SU-DHL-6 (cell line): ENCODE measurements at regions not wholly inside any gene's neighbourhood (a gene's known extent, or its start where the extent isn't known, plus 50 kb on each side); places are given as distances from the start of the nearest gene placed in this dataset.

ENCODE experiments used
- H2AFZ ChIP-seq: fragments of 200-600 bp; sonication (generic); 2 replicates; pipeline ENCODE4 v1.6.1; 2014; ENCODE audit warnings: low read depth, mild to moderate bottlenecking, moderate library complexity, mixed read lengths, antibody characterized with exemption, low read length; ENCODE audit not compliant: severe bottlenecking
- H3F3A ChIP-seq: fragments of 200-600 bp; shearing (Covaris generic); 2 replicates; pipeline ENCODE4 v1.6.0; 2016; ENCODE audit warnings: antibody characterized with exemption, mild to moderate bottlenecking; ENCODE audit not compliant: insufficient read depth
- H3K27ac ChIP-seq: fragments of 200-600 bp; sonication (generic); 2 replicates; pipeline ENCODE4 v1.5.1; 2016; ENCODE audit warnings: low read depth, mild to moderate bottlenecking, low read length, moderate library complexity, mixed read lengths
- H3K27me3 ChIP-seq: fragments of 200-600 bp; sonication (generic), shearing (Covaris generic); 2 replicates; pipeline ENCODE4 v1.6.0; 2014; ENCODE audit warnings: mild to moderate bottlenecking, low read length
- H3K36me3 ChIP-seq: fragments of 200-600 bp; sonication (generic); 2 replicates; pipeline ENCODE4 v1.6.1; 2014; ENCODE audit warnings: mild to moderate bottlenecking, low read length, mixed read lengths
- H3K4me2 ChIP-seq: fragments of 300-600, 200-600 bp; shearing (Covaris generic), sonication (generic); 2 replicates; pipeline ENCODE4 v1.6.0; 2014; ENCODE audit warnings: low read length, low read depth, mild to moderate bottlenecking; ENCODE audit not compliant: poor library complexity, severe bottlenecking
- H3K4me3 ChIP-seq: fragments of 200-600 bp; sonication (generic); 2 replicates; pipeline ENCODE4 v1.5.1; 2014; ENCODE audit warnings: antibody characterized with exemption, low read length, mild to moderate bottlenecking, mixed read lengths; ENCODE audit not compliant: insufficient read depth, poor library complexity, severe bottlenecking
- H3K79me2 ChIP-seq: fragments of 200-600 bp; sonication (generic); 2 replicates; pipeline ENCODE4 v1.6.1; 2014; ENCODE audit warnings: mild to moderate bottlenecking, low read length, moderate library complexity; ENCODE audit not compliant: insufficient read depth
- H3K9ac ChIP-seq: fragments of 200-600 bp; sonication (generic); 2 replicates; pipeline ENCODE4 v1.7.0; 2014; ENCODE audit warnings: mild to moderate bottlenecking, low read length
- H3K9me2 ChIP-seq: fragments of 200-600 bp; sonication (generic); replicated peaks from 2 replicates; pipeline ENCODE4 v1.6.1; 2014; ENCODE audit warnings: low read length; ENCODE audit not compliant: insufficient read depth
- H3K9me3 ChIP-seq: fragments of 200-600 bp; sonication (generic); 2 replicates; pipeline ENCODE4 v1.6.1; 2014; ENCODE audit warnings: low read length, mixed read lengths; ENCODE audit not compliant: insufficient read depth
- H4K20me1 ChIP-seq: fragments of 200-600 bp; sonication (generic); 2 replicates; pipeline ENCODE4 v1.6.1; 2014; ENCODE audit warnings: low read depth, mild to moderate bottlenecking, antibody characterized with exemption, low read length, moderate library complexity, mixed read lengths
- CTCF ChIP-seq: fragments of 200-600 bp; sonication (generic); IDR thresholded peaks from one replicate; pipeline ENCODE4 v1.5.1; 2017; ENCODE audit warnings: antibody characterized with exemption, mild to moderate bottlenecking, low read length, moderate library complexity; ENCODE audit not compliant: insufficient read depth, poor library complexity, severe bottlenecking
- EZH2phosphoT487 ChIP-seq: fragments of 200-600 bp; sonication (generic), shearing (Covaris generic); conservative IDR thresholded peaks from 2 replicates; pipeline ENCODE4 v1.6.1; 2018; ENCODE audit warnings: mild to moderate bottlenecking, antibody characterized with exemption, low read length, moderate library complexity, mixed read lengths

GRCh38 chr1:194466706-194467105 is 1280.3 kb upstream of the B3GALT2 start:
- TF ChIP-seq EZH2phosphoT487 (no peak), CTCF (no peak)
- no peaks in the 10 kb centered on the region for H3K27me3 ChIP-seq
- no peaks in the 10 kb centered on the region for H4K20me1 ChIP-seq
- H2AFZ ChIP-seq = no peak overlapping the region
- no peak overlapping the region for H3K4me2 ChIP-seq
- no peak overlapping the region for H3K9ac ChIP-seq
- H3K4me3 ChIP-seq = no peak overlapping the region
- H3K79me2 ChIP-seq = no peaks in the 10 kb centered on the region
- no peaks in the 10 kb centered on the region for H3F3A ChIP-seq
- H3K27ac ChIP-seq = no peak overlapping the region
- H3K9me3 ChIP-seq = no peaks in the 10 kb centered on the region
- H3K9me2 ChIP-seq = no peaks in the 10 kb centered on the region
- no peaks in the 10 kb centered on the region for H3K36me3 ChIP-seq

GRCh38 chr1:194447636-194448035 is 1261.2 kb upstream of the B3GALT2 start:
- Histone ChIP-seq H3K9me3 (no peaks in the 10 kb centered on the region), H3K36me3 (no peaks in the 10 kb centered on the region), H3K4me3 (no peak overlapping the region), H3K4me2 (no peak overlapping the region), H3K27ac (no peak overlapping the region), H3K9me2 (no peaks in the 10 kb centered on the region), H3K79me2 (no peaks in the 10 kb centered on the region), H3F3A (no peaks in the 10 kb centered on the region), H3K27me3 (no peaks in the 10 kb centered on the region), H3K9ac (no peak overlapping the region), H2AFZ (no peak overlapping the region), H4K20me1 (no peaks in the 10 kb centered on the region)
- TF ChIP-seq CTCF (no peak), EZH2phosphoT487 (no peak)

GRCh38 chr1:194445244-194445643 is 1258.8 kb upstream of the B3GALT2 start:
- H3K9ac ChIP-seq = no peak overlapping the region
- no peak overlapping the region for H3K27ac ChIP-seq
- H3K4me3 ChIP-seq = no peak overlapping the region
- H2AFZ ChIP-seq = no peak overlapping the region
- no peak for TF ChIP-seq EZH2phosphoT487
- TF ChIP-seq CTCF = no peak
- H3K9me3 ChIP-seq = no peaks in the 10 kb centered on the region
- no peaks in the 10 kb centered on the region for H3K9me2 ChIP-seq
- no peaks in the 10 kb centered on the region for H3F3A ChIP-seq
- H3K79me2 ChIP-seq = no peaks in the 10 kb centered on the region
- no peak overlapping the region for H3K4me2 ChIP-seq
- H3K36me3 ChIP-seq = no peaks in the 10 kb centered on the region
- H3K27me3 ChIP-seq = no peaks in the 10 kb centered on the region
- no peaks in the 10 kb centered on the region for H4K20me1 ChIP-seq
